ENCODE measurements at regions not wholly inside any gene's neighbourhood (a gene's known extent, or its start where the extent isn't known, plus 50 kb on each side); places are given as distances from the start of the nearest gene placed in this dataset.

GRCh38 chr3:170780471-170780870 is 89.5 kb downstream of the RPL22L1 start:
- DNase-seq, result no peak

GRCh38 chr3:170778240-170779217 is 91.5 kb downstream of the RPL22L1 start:
- no peak for DNase-seq

- no peak for DNase-seq
Observed at GRCh38 chr3:170777564-170777926, 92.5 kb downstream of the RPL22L1 start.

GRCh38 chr3:170776887-170777563 is 93.0 kb downstream of the RPL22L1 start:
- no peak for DNase-seq

- no peak for DNase-seq
Observed at GRCh38 chr3:170773682-170774425, 96.1 kb downstream of the RPL22L1 start.

- DNase-seq, result no peak
Observed at GRCh38 chr3:170772175-170772574, 97.8 kb downstream of the RPL22L1 start.

GRCh38 chr3:170768334-170768801 is 101.6 kb downstream of the RPL22L1 start:
- DNase-seq, result no peak

GRCh38 chr3:170767576-170767941 is 102.4 kb downstream of the RPL22L1 start:
- DNase-seq, result no peak

GRCh38 chr3:170766823-170767575 is 103.0 kb downstream of the RPL22L1 start:
- no peak for DNase-seq

GRCh38 chr3:170766253-170766652 is 103.7 kb downstream of the RPL22L1 start:
- no peak for DNase-seq

- DNase-seq, result no peak
Observed at GRCh38 chr3:170765419-170766078, 104.4 kb downstream of the RPL22L1 start.

GRCh38 chr3:170764017-170764416 is 106.0 kb downstream of the RPL22L1 start:
- DNase-seq, result no peak

GRCh38 chr3:170762064-170762463 is 107.9 kb downstream of the RPL22L1 start:
- no peak for DNase-seq

GRCh38 chr3:170761103-170761502 is 108.9 kb downstream of the RPL22L1 start:
- DNase-seq, result no peak

- no peak for DNase-seq
Observed at GRCh38 chr3:170760174-170760526, 109.8 kb downstream of the RPL22L1 start.

- DNase-seq, result no peak
Observed at GRCh38 chr3:170759511-170760173, 110.4 kb downstream of the RPL22L1 start.

GRCh38 chr3:170757038-170757437 is 113.0 kb downstream of the RPL22L1 start:
- DNase-seq, result no peak

- no peak for DNase-seq
Observed at GRCh38 chr3:170754311-170754693, 115.7 kb downstream of the RPL22L1 start.

- DNase-seq, result no peak
Observed at GRCh38 chr3:170753421-170754310, 116.3 kb downstream of the RPL22L1 start.

GRCh38 chr3:170752571-170753155 is 117.3 kb downstream of the RPL22L1 start:
- no peak for DNase-seq
